ENCODE measurements at regions not wholly inside any gene's neighbourhood (a gene's known extent, or its start where the extent isn't known, plus 50 kb on each side); places are given as distances from the start of the nearest gene placed in this dataset.

GRCh38 chr21:14600569-14601297 is 54.6 kb upstream of the SAMSN1 start:
- Histone ChIP-seq H3K36me3 (ENCODE audit: control insufficient read depth, low read depth, low read length) (no peaks in the 10 kb centered on the region), H3K9ac (ENCODE audit: low read length) (no peak overlapping the region), H3K4me1 (ENCODE audit: control insufficient read depth, low read depth, low read length) (peaks cover 14% of the 10 kb centered on the region), H3K27ac (ENCODE audit: low read length) (no peak overlapping the region), H3K4me3 (ENCODE audit: low read length) (no peak overlapping the region), H3K27me3 (ENCODE audit: control insufficient read depth, insufficient read depth, low read length) (no peaks in the 10 kb centered on the region), H3K9me3 (ENCODE audit: control insufficient read depth, low read depth, low read length) (no peaks in the 10 kb centered on the region)

GRCh38 chr21:14598065-14598464 is 52.0 kb upstream of the SAMSN1 start:
- Histone ChIP-seq H3K36me3 (ENCODE audit: control insufficient read depth, low read depth, low read length) (no peaks in the 10 kb centered on the region), H3K4me1 (ENCODE audit: control insufficient read depth, low read depth, low read length) (peaks cover 11% of the 10 kb centered on the region), H3K9me3 (ENCODE audit: control insufficient read depth, low read depth, low read length) (no peaks in the 10 kb centered on the region), H3K9ac (ENCODE audit: low read length) (no peak overlapping the region), H3K27ac (ENCODE audit: low read length) (no peak overlapping the region), H3K27me3 (ENCODE audit: control insufficient read depth, insufficient read depth, low read length) (no peaks in the 10 kb centered on the region), H3K4me3 (ENCODE audit: low read length) (no peak overlapping the region)
